WTC11 (cell line): ENCODE measurements at regions not wholly inside any gene's neighbourhood (a gene's known extent, or its start where the extent isn't known, plus 50 kb on each side); places are given as distances from the start of the nearest gene placed in this dataset.
A peak's percentile ranks its signal among the peaks of the same experiment; 100 is the strongest.

Experiments used
- ATAC-seq: fragments of 200-7000 bp; cut with Tn5 transposase; 2 replicates; pipeline ENCODE4 v1.10.0; 2021; ENCODE audit warnings: mild to moderate bottlenecking, moderate library complexity
- CTCF ChIA-PET: fragments of 300-600 bp; sonication (Branson Sonifier 250); formaldehyde crosslinking; loops from one replicate; lab custom pipeline; 2021; ENCODE audit warnings: antibody characterized with exemption; lab: Charles Lee
- POLR2A ChIA-PET: fragments of 350-600 bp; sonication (Branson Sonifier 250); formaldehyde crosslinking; loops from one replicate; lab custom pipeline; 2021; ENCODE audit warnings: antibody characterized with exemption; lab: Charles Lee
- DNase-seq: peaks from one replicate; pipeline ENCODE4 v3.0.0; 2021; ENCODE audit warnings: low spot score
- H3K27ac Mint-ChIP-seq: 2 replicates; pipeline ENCODE4 v1.8.0; 2021; ENCODE audit warnings: mixed read lengths
- H3K27me3 Mint-ChIP-seq: 2 replicates; pipeline ENCODE4 v1.8.0; 2021; ENCODE audit warnings: low read depth, mild to moderate bottlenecking, moderate library complexity, mixed read lengths
- H3K36me3 Mint-ChIP-seq: 2 replicates; pipeline ENCODE4 v1.8.0; 2021; ENCODE audit warnings: mixed read lengths
- H3K4me1 Mint-ChIP-seq: 2 replicates; pipeline ENCODE4 v1.8.0; 2022; ENCODE audit warnings: mixed read lengths
- H3K4me3 Mint-ChIP-seq: 2 replicates; pipeline ENCODE4 v1.8.0; 2021; ENCODE audit warnings: mild to moderate bottlenecking, moderate library complexity, mixed read lengths
- H3K9me3 Mint-ChIP-seq: 2 replicates; pipeline ENCODE4 v1.8.0; 2021; ENCODE audit warnings: mixed read lengths
- ATF1 ChIP-seq: sonication (generic); formaldehyde crosslinking; IDR thresholded peaks from 2 replicates; pipeline ENCODE4 v1.8.1; 2023; ENCODE audit warnings: mild to moderate bottlenecking, moderate library complexity, missing genetic modification reagents
- CREB1 ChIP-seq: sonication (generic); formaldehyde crosslinking; IDR thresholded peaks from 2 replicates; pipeline ENCODE4 v1.8.0; 2023; ENCODE audit warnings: mild to moderate bottlenecking, missing genetic modification reagents
- CREM ChIP-seq: sonication (generic); formaldehyde crosslinking; IDR thresholded peaks from 2 replicates; pipeline ENCODE4 v1.8.1; 2022; ENCODE audit warnings: mild to moderate bottlenecking, missing genetic modification reagents, moderate library complexity
- NFYB ChIP-seq: sonication (generic); formaldehyde crosslinking; conservative IDR thresholded peaks from 2 replicates; pipeline ENCODE4 v1.8.0; 2022; ENCODE audit warnings: low read depth, missing genetic modification reagents
- PRRX2 ChIP-seq: fragments of 250-450 bp; sonication (Bioruptor Pico); IDR thresholded peaks from 2 replicates; pipeline ENCODE4 v1.8.0; 2021; ENCODE audit warnings: mild to moderate bottlenecking
- SMAD4 ChIP-seq: sonication (generic); formaldehyde crosslinking; IDR thresholded peaks from 2 replicates; pipeline ENCODE4 v1.8.0; 2022; ENCODE audit warnings: mild to moderate bottlenecking, missing genetic modification reagents
- SOX15 ChIP-seq: fragments of 250-450 bp; sonication (Bioruptor Pico); IDR thresholded peaks from 2 replicates; pipeline ENCODE4 v1.9.0; 2021; ENCODE audit warnings: mild to moderate bottlenecking
- ZBTB21 ChIP-seq: sonication (generic); formaldehyde crosslinking; IDR thresholded peaks from 2 replicates; pipeline ENCODE4 v1.8.1; 2023; ENCODE audit warnings: mild to moderate bottlenecking, missing genetic modification reagents, borderline replicate concordance
- ZNF396 ChIP-seq: fragments of 250-450 bp; sonication (Bioruptor Pico); IDR thresholded peaks from 2 replicates; pipeline ENCODE4 v1.8.0; 2021; ENCODE audit warnings: mild to moderate bottlenecking, moderate library complexity, borderline replicate concordance
- TF ChIP-seq, protein P1 (sequence below): fragments of 250-450 bp; sonication (Bioruptor Pico); IDR thresholded peaks from 2 replicates; pipeline ENCODE4 v1.9.0; 2021; ENCODE audit warnings: mild to moderate bottlenecking, borderline replicate concordance
- TF ChIP-seq, protein P2 (sequence below): sonication (generic); formaldehyde crosslinking; IDR thresholded peaks from 2 replicates; pipeline ENCODE4 v1.8.0; 2022; ENCODE audit warnings: mild to moderate bottlenecking, missing genetic modification reagents
- TF ChIP-seq, protein P3 (sequence below): fragments of 250-450 bp; sonication (Bioruptor Pico); IDR thresholded peaks from 2 replicates; pipeline ENCODE4 v1.9.0; 2021; ENCODE audit warnings: moderate library complexity, mild to moderate bottlenecking, inconsistent platforms, borderline replicate concordance
- TF ChIP-seq, protein P4 (sequence below): sonication (generic); formaldehyde crosslinking; IDR thresholded peaks from 2 replicates; pipeline ENCODE4 v1.8.0; 2023; ENCODE audit warnings: missing genetic modification reagents
- TF ChIP-seq, protein P5 (sequence below): sonication (generic); formaldehyde crosslinking; IDR thresholded peaks from 2 replicates; pipeline ENCODE4 v1.8.1; 2023; ENCODE audit warnings: mild to moderate bottlenecking, moderate library complexity, missing genetic modification reagents
- TF ChIP-seq, protein P6 (sequence below): sonication (generic); formaldehyde crosslinking; IDR thresholded peaks from 2 replicates; pipeline ENCODE4 v1.8.1; 2023; ENCODE audit warnings: mild to moderate bottlenecking, missing genetic modification reagents, borderline replicate concordance
- TF ChIP-seq, protein P7 (sequence below): fragments of 250-450 bp; sonication (Bioruptor Pico); IDR thresholded peaks from 2 replicates; pipeline ENCODE4 v1.8.0; 2021; ENCODE audit warnings: mild to moderate bottlenecking
- TF ChIP-seq, protein P8 (sequence below): sonication (generic); formaldehyde crosslinking; conservative IDR thresholded peaks from 2 replicates; pipeline ENCODE4 v1.8.1; 2022; ENCODE audit warnings: mild to moderate bottlenecking, missing genetic modification reagents
- TF ChIP-seq, protein P9 (sequence below): sonication (generic); formaldehyde crosslinking; IDR thresholded peaks from 2 replicates; pipeline ENCODE4 v1.8.1; 2022; ENCODE audit warnings: missing genetic modification reagents, borderline replicate concordance

DNA sequence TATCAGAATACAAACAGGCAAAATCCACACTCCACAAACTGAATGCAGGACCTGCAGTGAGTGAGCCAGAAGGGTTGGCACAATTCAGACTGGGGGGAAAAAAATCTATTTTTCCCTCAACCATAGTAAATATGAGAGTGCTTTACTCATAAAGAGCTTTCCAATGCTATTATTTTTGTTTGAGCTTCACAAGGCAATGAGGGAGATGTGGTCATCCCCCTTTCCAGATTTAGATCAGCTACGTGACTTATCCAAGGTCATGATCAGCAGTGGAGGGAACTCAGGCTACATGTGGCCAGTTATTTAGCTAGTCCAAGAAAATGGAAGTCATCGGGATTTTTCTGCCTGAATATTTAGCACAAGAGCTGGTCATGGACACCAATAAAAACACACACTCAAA, 120.4 kb upstream of the KLF7 start:
- Mint-ChIP-seq H3K27ac (no peak overlapping the region), H3K36me3 (no peaks in the 10 kb centered on the region), H3K4me1 (peaks cover 36% of the 10 kb centered on the region), H3K27me3 (no peaks in the 10 kb centered on the region; the same call in 1 of the 2 replicates), H3K9me3 (peaks cover 11% of the 10 kb centered on the region), H3K4me3 (no peak overlapping the region)
- ChIA-PET POLR2A (no interaction called here), CTCF (interaction anchor here (1.4 kb wide), 1 partner anchor 55 kb away, joined by 4 read pairs; no protein-coding TSS in a partner anchor)
- ATAC-seq (no peak), DNase-seq (no peak)
- TF ChIP-seq ZNF396, result no peak
- TF ChIP-seq, protein P1, sequence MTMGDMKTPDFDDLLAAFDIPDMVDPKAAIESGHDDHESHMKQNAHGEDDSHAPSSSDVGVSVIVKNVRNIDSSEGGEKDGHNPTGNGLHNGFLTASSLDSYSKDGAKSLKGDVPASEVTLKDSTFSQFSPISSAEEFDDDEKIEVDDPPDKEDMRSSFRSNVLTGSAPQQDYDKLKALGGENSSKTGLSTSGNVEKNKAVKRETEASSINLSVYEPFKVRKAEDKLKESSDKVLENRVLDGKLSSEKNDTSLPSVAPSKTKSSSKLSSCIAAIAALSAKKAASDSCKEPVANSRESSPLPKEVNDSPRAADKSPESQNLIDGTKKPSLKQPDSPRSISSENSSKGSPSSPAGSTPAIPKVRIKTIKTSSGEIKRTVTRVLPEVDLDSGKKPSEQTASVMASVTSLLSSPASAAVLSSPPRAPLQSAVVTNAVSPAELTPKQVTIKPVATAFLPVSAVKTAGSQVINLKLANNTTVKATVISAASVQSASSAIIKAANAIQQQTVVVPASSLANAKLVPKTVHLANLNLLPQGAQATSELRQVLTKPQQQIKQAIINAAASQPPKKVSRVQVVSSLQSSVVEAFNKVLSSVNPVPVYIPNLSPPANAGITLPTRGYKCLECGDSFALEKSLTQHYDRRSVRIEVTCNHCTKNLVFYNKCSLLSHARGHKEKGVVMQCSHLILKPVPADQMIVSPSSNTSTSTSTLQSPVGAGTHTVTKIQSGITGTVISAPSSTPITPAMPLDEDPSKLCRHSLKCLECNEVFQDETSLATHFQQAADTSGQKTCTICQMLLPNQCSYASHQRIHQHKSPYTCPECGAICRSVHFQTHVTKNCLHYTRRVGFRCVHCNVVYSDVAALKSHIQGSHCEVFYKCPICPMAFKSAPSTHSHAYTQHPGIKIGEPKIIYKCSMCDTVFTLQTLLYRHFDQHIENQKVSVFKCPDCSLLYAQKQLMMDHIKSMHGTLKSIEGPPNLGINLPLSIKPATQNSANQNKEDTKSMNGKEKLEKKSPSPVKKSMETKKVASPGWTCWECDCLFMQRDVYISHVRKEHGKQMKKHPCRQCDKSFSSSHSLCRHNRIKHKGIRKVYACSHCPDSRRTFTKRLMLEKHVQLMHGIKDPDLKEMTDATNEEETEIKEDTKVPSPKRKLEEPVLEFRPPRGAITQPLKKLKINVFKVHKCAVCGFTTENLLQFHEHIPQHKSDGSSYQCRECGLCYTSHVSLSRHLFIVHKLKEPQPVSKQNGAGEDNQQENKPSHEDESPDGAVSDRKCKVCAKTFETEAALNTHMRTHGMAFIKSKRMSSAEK (CRISPR knock-in tag), result no peak
- no peak for TF ChIP-seq ATF1 (CRISPR knock-in tag)
- TF ChIP-seq CREM, result no peak
- TF ChIP-seq NFYB (CRISPR knock-in tag), result no peak
- TF ChIP-seq, protein P2, sequence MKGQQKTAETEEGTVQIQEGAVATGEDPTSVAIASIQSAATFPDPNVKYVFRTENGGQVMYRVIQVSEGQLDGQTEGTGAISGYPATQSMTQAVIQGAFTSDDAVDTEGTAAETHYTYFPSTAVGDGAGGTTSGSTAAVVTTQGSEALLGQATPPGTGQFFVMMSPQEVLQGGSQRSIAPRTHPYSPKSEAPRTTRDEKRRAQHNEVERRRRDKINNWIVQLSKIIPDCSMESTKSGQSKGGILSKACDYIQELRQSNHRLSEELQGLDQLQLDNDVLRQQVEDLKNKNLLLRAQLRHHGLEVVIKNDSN (CRISPR knock-in tag), result no peak
- TF ChIP-seq, protein P3, sequence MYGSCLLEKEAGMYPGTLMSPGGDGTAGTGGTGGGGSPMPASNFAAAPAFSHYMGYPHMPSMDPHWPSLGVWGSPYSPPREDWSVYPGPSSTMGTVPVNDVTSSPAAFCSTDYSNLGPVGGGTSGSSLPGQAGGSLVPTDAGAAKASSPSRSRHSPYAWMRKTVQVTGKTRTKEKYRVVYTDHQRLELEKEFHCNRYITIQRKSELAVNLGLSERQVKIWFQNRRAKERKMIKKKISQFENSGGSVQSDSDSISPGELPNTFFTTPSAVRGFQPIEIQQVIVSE, result no peak

DNA sequence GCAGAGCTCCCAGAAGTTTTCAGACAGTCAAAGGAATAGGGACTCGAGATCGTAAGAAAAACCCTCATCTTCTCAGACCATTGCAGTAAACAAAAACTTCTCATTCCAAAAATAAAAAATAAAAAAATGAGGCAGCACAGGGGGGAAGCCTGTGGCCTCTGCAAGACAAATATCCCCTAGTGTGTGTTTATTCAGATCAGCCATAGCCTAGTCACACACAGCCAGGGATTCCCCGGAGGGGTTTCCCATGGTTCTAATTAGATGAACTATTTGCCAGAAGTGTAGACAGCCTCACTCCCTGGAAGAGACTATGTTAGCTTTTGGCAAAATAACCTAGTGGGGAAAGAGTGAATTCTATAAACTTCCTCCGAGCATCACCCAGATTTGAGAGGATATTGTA, 122.9 kb upstream of the KLF7 start:
- TF ChIP-seq, protein P4, sequence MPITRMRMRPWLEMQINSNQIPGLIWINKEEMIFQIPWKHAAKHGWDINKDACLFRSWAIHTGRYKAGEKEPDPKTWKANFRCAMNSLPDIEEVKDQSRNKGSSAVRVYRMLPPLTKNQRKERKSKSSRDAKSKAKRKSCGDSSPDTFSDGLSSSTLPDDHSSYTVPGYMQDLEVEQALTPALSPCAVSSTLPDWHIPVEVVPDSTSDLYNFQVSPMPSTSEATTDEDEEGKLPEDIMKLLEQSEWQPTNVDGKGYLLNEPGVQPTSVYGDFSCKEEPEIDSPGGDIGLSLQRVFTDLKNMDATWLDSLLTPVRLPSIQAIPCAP, result no peak
- TF ChIP-seq SOX15 (CRISPR knock-in tag), result no peak
- TF ChIP-seq, protein P5, sequence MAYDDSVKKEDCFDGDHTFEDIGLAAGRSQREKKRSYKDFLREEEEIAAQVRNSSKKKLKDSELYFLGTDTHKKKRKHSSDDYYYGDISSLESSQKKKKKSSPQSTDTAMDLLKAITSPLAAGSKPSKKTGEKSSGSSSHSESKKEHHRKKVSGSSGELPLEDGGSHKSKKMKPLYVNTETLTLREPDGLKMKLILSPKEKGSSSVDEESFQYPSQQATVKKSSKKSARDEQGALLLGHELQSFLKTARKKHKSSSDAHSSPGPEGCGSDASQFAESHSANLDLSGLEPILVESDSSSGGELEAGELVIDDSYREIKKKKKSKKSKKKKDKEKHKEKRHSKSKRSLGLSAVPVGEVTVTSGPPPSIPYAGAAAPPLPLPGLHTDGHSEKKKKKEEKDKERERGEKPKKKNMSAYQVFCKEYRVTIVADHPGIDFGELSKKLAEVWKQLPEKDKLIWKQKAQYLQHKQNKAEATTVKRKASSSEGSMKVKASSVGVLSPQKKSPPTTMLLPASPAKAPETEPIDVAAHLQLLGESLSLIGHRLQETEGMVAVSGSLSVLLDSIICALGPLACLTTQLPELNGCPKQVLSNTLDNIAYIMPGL, result no peak
- TF ChIP-seq, protein P6, sequence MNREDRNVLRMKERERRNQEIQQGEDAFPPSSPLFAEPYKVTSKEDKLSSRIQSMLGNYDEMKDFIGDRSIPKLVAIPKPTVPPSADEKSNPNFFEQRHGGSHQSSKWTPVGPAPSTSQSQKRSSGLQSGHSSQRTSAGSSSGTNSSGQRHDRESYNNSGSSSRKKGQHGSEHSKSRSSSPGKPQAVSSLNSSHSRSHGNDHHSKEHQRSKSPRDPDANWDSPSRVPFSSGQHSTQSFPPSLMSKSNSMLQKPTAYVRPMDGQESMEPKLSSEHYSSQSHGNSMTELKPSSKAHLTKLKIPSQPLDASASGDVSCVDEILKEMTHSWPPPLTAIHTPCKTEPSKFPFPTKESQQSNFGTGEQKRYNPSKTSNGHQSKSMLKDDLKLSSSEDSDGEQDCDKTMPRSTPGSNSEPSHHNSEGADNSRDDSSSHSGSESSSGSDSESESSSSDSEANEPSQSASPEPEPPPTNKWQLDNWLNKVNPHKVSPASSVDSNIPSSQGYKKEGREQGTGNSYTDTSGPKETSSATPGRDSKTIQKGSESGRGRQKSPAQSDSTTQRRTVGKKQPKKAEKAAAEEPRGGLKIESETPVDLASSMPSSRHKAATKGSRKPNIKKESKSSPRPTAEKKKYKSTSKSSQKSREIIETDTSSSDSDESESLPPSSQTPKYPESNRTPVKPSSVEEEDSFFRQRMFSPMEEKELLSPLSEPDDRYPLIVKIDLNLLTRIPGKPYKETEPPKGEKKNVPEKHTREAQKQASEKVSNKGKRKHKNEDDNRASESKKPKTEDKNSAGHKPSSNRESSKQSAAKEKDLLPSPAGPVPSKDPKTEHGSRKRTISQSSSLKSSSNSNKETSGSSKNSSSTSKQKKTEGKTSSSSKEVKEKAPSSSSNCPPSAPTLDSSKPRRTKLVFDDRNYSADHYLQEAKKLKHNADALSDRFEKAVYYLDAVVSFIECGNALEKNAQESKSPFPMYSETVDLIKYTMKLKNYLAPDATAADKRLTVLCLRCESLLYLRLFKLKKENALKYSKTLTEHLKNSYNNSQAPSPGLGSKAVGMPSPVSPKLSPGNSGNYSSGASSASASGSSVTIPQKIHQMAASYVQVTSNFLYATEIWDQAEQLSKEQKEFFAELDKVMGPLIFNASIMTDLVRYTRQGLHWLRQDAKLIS (CRISPR knock-in tag), result no peak
- TF ChIP-seq, protein P2 (CRISPR knock-in tag), result no peak
- TF ChIP-seq CREB1 (CRISPR knock-in tag), result no peak
- no peak for TF ChIP-seq NFYB (CRISPR knock-in tag)
- TF ChIP-seq PRRX2 (CRISPR knock-in tag), result no peak
- TF ChIP-seq ZBTB21 (CRISPR knock-in tag), result no peak
- TF ChIP-seq, protein P7, sequence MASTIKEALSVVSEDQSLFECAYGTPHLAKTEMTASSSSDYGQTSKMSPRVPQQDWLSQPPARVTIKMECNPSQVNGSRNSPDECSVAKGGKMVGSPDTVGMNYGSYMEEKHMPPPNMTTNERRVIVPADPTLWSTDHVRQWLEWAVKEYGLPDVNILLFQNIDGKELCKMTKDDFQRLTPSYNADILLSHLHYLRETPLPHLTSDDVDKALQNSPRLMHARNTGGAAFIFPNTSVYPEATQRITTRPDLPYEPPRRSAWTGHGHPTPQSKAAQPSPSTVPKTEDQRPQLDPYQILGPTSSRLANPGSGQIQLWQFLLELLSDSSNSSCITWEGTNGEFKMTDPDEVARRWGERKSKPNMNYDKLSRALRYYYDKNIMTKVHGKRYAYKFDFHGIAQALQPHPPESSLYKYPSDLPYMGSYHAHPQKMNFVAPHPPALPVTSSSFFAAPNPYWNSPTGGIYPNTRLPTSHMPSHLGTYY, result no peak
- no peak for TF ChIP-seq SMAD4 (CRISPR knock-in tag)
- TF ChIP-seq, protein P8, sequence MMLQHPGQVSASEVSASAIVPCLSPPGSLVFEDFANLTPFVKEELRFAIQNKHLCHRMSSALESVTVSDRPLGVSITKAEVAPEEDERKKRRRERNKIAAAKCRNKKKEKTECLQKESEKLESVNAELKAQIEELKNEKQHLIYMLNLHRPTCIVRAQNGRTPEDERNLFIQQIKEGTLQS (CRISPR knock-in tag), result no peak
- TF ChIP-seq, protein P9, sequence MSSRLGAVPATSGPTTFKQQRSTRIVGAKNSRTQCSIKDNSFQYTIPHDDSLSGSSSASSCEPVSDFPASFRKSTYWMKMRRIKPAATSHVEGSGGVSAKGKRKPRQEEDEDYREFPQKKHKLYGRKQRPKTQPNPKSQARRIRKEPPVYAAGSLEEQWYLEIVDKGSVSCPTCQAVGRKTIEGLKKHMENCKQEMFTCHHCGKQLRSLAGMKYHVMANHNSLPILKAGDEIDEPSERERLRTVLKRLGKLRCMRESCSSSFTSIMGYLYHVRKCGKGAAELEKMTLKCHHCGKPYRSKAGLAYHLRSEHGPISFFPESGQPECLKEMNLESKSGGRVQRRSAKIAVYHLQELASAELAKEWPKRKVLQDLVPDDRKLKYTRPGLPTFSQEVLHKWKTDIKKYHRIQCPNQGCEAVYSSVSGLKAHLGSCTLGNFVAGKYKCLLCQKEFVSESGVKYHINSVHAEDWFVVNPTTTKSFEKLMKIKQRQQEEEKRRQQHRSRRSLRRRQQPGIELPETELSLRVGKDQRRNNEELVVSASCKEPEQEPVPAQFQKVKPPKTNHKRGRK (CRISPR knock-in tag), result no peak
- POLR2A ChIA-PET, result no interaction called here
- peaks cover 33% of the 10 kb centered on the region for H3K4me1 Mint-ChIP-seq
- DNase-seq (no peak), ATAC-seq (peak; percentile 71)
- CTCF ChIA-PET, result interaction anchor here (0.5 kb wide), 1 partner anchor 194 kb away, joined by 3 read pairs; no protein-coding TSS in a partner anchor
- no peaks in the 10 kb centered on the region; the same call in 1 of the 2 replicates for H3K27me3 Mint-ChIP-seq
- H3K27ac Mint-ChIP-seq, result no peak overlapping the region
- no peaks in the 10 kb centered on the region for H3K36me3 Mint-ChIP-seq
- peaks cover 12% of the 10 kb centered on the region for H3K9me3 Mint-ChIP-seq
- H3K4me3 Mint-ChIP-seq, result no peak overlapping the region
